ENCODE measurements at regions not wholly inside any gene's neighbourhood (a gene's known extent, or its start where the extent isn't known, plus 50 kb on each side); places are given as distances from the start of the nearest gene placed in this dataset.
A peak's percentile ranks its signal among the peaks of the same experiment; 100 is the strongest.

DNA sequence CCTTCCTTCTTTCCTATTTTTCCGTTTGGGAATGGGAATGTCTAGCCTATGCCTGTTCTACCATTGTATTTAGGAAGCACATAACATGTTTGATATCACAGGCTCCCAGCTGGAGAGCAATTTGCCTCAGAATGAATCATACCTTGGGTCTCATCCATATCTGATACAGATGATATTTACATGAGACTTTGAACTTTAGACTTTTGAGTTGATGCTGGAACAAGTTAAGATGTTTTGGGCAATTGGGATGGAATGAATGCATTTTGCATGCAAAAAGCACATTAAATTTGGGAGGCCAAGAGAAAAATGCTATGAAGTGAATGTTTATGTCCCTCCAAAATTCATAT, 61.9 kb upstream of the BEGAIN start:
- Mint-ChIP-seq H3K9me3 (no peaks in the 10 kb centered on the region; the same call in 1 of the 2 replicates), H3K27me3 (ENCODE audit: insufficient read depth) (peaks cover 14% of the 10 kb centered on the region), H3K4me3 (no peak overlapping the region), H3K27ac (no peak overlapping the region), H3K4me1 (ENCODE audit: low read depth) (peaks cover 37% of the 10 kb centered on the region), H3K36me3 (ENCODE audit: low read depth) (no peaks in the 10 kb centered on the region)
- TF ChIP-seq, protein P1, sequence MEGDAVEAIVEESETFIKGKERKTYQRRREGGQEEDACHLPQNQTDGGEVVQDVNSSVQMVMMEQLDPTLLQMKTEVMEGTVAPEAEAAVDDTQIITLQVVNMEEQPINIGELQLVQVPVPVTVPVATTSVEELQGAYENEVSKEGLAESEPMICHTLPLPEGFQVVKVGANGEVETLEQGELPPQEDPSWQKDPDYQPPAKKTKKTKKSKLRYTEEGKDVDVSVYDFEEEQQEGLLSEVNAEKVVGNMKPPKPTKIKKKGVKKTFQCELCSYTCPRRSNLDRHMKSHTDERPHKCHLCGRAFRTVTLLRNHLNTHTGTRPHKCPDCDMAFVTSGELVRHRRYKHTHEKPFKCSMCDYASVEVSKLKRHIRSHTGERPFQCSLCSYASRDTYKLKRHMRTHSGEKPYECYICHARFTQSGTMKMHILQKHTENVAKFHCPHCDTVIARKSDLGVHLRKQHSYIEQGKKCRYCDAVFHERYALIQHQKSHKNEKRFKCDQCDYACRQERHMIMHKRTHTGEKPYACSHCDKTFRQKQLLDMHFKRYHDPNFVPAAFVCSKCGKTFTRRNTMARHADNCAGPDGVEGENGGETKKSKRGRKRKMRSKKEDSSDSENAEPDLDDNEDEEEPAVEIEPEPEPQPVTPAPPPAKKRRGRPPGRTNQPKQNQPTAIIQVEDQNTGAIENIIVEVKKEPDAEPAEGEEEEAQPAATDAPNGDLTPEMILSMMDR (IDR thresholded peaks at IDR 0.05), result no peak
- DNase-seq, result peak; percentile 64

DNA sequence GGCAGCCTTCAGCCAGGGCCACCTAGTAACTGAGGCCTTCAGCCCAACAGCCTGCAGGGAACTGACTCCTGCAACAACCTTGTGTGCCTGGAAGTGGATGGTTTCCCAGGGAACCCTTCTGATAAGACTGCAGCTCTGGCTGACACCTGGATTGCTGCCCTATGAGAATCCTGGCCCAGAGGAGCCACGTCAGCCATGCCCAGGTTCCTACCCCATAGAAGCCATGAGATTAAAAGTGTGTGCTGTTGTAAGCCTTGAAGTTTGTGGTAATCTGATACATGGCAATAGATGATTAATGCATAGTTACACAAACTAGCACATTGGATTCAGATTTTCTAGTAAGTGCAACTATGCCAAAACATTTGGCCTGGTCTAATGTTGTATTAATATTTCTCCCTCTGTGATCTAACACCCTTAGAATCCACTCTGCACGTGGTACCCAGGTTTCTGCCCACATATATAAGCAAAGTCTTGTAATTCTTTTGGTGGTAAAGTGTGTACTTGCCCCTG, 64.8 kb upstream of the BEGAIN start:
- no peaks in the 10 kb centered on the region for H3K9me3 Mint-ChIP-seq
- peaks cover 31% of the 10 kb centered on the region for H3K4me1 Mint-ChIP-seq (ENCODE audit: low read depth)
- H3K36me3 Mint-ChIP-seq (ENCODE audit: low read depth), result no peaks in the 10 kb centered on the region
- TF ChIP-seq, protein P1 (IDR thresholded peaks at IDR 0.05), result no peak
- no peak overlapping the region for H3K27ac Mint-ChIP-seq
- no peak overlapping the region for H3K4me3 Mint-ChIP-seq
- peaks cover 15% of the 10 kb centered on the region for H3K27me3 Mint-ChIP-seq (ENCODE audit: insufficient read depth)
- DNase-seq, result peak; percentile 32

DNA sequence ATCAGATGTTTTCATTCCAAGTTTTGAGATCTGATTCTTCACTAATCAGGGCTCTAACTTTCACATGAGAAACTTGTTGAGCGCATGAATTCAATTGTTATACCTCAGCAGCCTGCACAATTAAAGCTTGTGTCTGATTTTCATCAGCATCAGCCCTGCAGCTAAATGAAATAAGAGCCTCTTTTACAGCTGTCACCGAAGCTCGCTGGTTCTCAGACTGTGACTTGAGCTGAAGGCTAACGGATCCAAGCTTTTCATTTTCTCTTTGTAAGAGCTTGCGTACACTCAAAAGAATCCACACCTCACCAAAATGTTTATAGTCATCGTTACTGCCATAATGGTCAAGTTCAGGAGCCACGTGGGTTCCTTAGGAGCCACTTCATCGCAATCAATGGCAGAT, 65.5 kb upstream of the BEGAIN start:
- H3K27ac Mint-ChIP-seq, result no peak overlapping the region
- no peaks in the 10 kb centered on the region for H3K9me3 Mint-ChIP-seq
- H3K4me1 Mint-ChIP-seq (ENCODE audit: low read depth), result peaks cover 31% of the 10 kb centered on the region
- no peak overlapping the region for H3K4me3 Mint-ChIP-seq
- H3K36me3 Mint-ChIP-seq (ENCODE audit: low read depth), result no peaks in the 10 kb centered on the region
- no peak for DNase-seq
- TF ChIP-seq, protein P1 (IDR thresholded peaks at IDR 0.05), result no peak
- peaks cover 13% of the 10 kb centered on the region for H3K27me3 Mint-ChIP-seq (ENCODE audit: insufficient read depth)

DNA sequence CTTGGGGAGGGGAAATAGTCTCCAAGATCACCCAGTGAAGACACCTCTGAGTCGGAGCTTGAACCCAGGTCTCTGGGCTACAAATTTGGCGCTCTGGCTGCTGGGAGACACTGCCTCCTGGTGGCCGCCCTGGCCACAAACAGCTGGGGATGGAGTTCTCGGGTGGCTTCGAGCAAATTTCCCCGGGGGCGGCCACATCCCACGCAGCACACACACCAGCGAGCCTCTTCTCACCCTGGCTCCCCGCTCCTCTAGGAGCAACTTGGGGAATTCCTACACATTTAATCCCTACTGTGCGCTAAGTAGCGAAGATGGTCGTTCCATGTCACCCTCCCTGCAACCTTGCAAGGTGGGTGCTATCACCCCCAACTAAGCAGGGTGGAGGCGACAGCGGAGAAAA, 66.2 kb upstream of the BEGAIN start:
- TF ChIP-seq, protein P1 (IDR thresholded peaks at IDR 0.05), result peak; percentile 79
- H3K36me3 Mint-ChIP-seq (ENCODE audit: low read depth), result no peaks in the 10 kb centered on the region

DNA sequence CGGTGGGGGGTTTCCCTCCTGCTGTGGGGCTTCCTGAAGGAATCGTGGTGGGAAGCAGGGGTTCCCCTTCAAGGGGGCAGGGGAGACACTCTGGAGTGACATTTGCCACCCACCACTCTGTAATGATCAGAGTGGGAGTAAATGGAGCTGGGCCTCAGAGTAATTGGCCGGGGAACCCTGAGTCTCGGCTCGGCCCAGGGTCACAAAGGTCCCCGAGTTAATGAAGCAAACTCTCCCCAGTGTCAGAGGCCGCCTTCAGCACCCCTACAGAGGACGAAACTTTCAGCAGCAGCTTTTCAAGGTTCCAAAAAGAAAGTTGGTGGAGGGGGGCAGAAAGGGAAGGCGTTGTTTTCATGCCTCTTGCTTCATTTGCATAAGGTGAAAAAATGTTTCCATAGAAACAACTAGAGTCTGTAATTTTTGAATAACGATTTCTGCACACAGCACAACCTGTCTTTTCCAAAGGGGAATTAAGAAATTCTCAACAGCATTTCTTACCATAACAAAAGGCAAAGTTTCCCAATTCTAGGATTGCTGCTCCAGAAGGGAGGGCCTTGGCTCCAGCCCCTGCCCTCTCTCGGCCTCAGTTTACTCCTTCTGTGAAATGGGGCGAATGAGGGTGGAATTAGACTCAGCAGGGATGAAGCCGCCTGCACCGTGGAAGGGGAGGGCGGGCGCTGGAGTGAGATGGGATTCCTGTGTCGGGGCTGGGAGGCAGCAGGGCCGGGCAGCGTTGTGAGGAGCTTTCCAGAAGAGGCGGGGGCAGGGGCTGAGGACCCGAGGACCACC, 67.0 kb upstream of the BEGAIN start:
- DNase-seq, result no peak
- H3K4me1 Mint-ChIP-seq (ENCODE audit: low read depth), result peaks cover 23% of the 10 kb centered on the region
- peaks cover 13% of the 10 kb centered on the region for H3K27me3 Mint-ChIP-seq (ENCODE audit: insufficient read depth)
- H3K27ac Mint-ChIP-seq, result no peak overlapping the region
- no peaks in the 10 kb centered on the region for H3K9me3 Mint-ChIP-seq
- H3K36me3 Mint-ChIP-seq (ENCODE audit: low read depth), result no peaks in the 10 kb centered on the region
- TF ChIP-seq, protein P1 (IDR thresholded peaks at IDR 0.05), result no peak
- no peak overlapping the region for H3K4me3 Mint-ChIP-seq

More for the DNA sequence above, 66.2 kb upstream of the BEGAIN start:
- Mint-ChIP-seq H3K27me3 (ENCODE audit: insufficient read depth) (peaks cover 13% of the 10 kb centered on the region), H3K9me3 (no peaks in the 10 kb centered on the region), H3K27ac (no peak overlapping the region), H3K4me3 (no peak overlapping the region), H3K4me1 (ENCODE audit: low read depth) (peaks cover 31% of the 10 kb centered on the region)
- DNase-seq, result no peak

Measured in HFFc6 (cell line).